T-helper 2 cell treated with Interferon-gamma antibody and Interleukin-4, amounts not matched to agents 5 μg/mL and 100 μg/mL, for 36 hours (primary cell): ENCODE measurements at regions not wholly inside any gene's neighbourhood (a gene's known extent, or its start where the extent isn't known, plus 50 kb on each side); places are given as distances from the start of the nearest gene placed in this dataset.
"Not testable (repeated sequence)": the region's sequence is repeated elsewhere in the genome, so short reads cannot be mapped to it uniquely, and the experiment has no call there.

Experiments used
- DNase-seq: peaks from one replicate; pipeline ENCODE4 v3.0.0; 2021; ENCODE audit warnings: low spot score
- H3K27ac Mint-ChIP-seq: one replicate; pipeline ENCODE4 v1.8.0; 2021; ENCODE audit warnings: mild to moderate bottlenecking, mixed read lengths
- H3K27me3 Mint-ChIP-seq: one replicate; pipeline ENCODE4 v1.8.0; 2021; ENCODE audit warnings: low read depth, mixed read lengths
- H3K36me3 Mint-ChIP-seq: one replicate; pipeline ENCODE4 v1.8.0; 2021; ENCODE audit warnings: low read depth, mixed read lengths
- H3K4me1 Mint-ChIP-seq: one replicate; pipeline ENCODE4 v1.8.0; 2021; ENCODE audit warnings: low read depth, mixed read lengths
- H3K4me3 Mint-ChIP-seq: one replicate; pipeline ENCODE4 v1.8.0; 2022; ENCODE audit warnings: mild to moderate bottlenecking, moderate library complexity, mixed read lengths
- H3K9me3 Mint-ChIP-seq: one replicate; pipeline ENCODE4 v1.8.0; 2021; ENCODE audit warnings: mixed read lengths

- not testable (repeated sequence) for H3K36me3 Mint-ChIP-seq, H3K4me3 Mint-ChIP-seq, H3K27ac Mint-ChIP-seq, H3K27me3 Mint-ChIP-seq, H3K9me3 Mint-ChIP-seq, DNase-seq, H3K4me1 Mint-ChIP-seq
Measured at GRCh38 chr6:97779039-97779766, 496.2 kb upstream of the MMS22L start.

DNA sequence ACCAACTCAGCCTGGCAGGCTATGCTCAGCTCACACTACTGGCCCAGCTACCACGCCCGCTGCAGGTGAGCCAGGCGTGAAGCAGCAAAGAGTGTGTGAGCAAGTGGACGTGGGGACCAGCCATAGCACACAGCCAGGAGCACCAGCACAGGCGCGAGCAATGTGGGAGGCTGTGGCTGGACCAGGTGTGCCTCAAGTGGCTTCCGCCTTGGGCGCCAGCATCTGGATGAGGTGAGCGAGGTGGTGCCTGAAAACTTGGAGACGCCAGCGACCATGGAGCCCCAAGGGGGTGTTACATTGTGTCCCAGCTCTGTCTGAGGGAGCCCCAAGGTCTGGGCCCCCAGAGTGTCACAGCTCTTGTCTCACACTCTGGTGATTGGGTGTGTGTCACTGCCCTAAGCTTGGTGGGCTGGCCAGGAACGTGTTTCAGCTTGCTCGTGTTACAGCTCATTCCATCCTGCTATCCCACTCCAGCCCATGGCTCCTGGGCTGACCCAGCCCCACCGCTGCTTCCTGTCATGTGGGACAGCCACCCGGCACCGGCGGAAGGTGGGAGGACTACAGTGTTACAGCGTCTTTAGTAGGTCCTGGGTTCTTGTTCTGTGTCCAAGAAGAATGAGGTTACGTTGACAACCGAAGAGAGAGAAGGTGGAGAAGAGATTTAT lies 508.0 kb upstream of the MMS22L start:
- DNase-seq = no peak
- Mint-ChIP-seq H3K36me3 (no peaks in the 10 kb centered on the region), H3K4me1 (no peaks in the 10 kb centered on the region), H3K27ac (no peak overlapping the region), H3K27me3 (no peaks in the 10 kb centered on the region), H3K4me3 (no peak overlapping the region), H3K9me3 (peaks cover 6% of the 10 kb centered on the region)

- Mint-ChIP-seq H3K4me3 (no peak overlapping the region), H3K4me1 (no peaks in the 10 kb centered on the region), H3K27me3 (no peaks in the 10 kb centered on the region), H3K27ac (no peak overlapping the region), H3K36me3 (no peaks in the 10 kb centered on the region), H3K9me3 (no peaks in the 10 kb centered on the region)
- no peak for DNase-seq
Measured at GRCh38 chr6:97805596-97805995, 522.6 kb upstream of the MMS22L start.

- H3K36me3 Mint-ChIP-seq = no peaks in the 10 kb centered on the region
- no peaks in the 10 kb centered on the region for H3K4me1 Mint-ChIP-seq
- no peak for DNase-seq
- H3K27me3 Mint-ChIP-seq = no peaks in the 10 kb centered on the region
- H3K9me3 Mint-ChIP-seq = no peaks in the 10 kb centered on the region
- H3K27ac Mint-ChIP-seq = no peak overlapping the region
- no peak overlapping the region for H3K4me3 Mint-ChIP-seq
Measured at GRCh38 chr6:97812940-97813339, 529.9 kb upstream of the MMS22L start.

DNA sequence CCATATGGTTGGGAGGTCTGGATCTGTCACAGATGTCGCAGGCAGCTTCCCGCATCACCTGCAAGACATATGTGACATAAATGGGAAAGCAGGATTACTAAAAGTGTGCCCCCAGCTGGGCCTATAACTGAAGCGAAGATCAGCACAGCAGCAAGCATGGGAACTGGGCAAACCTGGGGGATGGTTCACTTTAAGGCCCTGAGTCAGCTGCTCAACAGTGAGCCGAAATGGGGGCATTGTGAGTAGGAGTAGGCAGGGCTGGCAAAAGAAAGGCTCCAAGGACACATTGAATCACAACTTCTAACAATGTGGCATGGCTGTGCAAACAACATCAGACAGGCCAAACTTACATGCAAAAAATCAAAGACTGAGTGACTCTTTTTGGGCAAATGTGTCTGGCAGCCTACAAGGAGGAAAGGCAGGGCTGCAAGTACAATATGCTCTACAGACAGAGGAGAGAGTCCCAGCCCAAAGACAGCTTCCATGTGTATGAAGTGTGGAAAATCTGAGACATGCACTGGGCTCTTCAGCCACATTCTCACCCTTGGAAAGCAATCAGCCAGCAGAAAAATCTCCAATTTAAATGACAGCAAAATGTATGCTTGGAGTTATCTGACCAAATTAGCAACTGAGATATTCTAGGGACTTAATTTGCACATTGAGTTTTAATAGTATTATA lies 531.0 kb upstream of the MMS22L start:
- no peak for DNase-seq
- H3K4me1 Mint-ChIP-seq = no peaks in the 10 kb centered on the region
- no peaks in the 10 kb centered on the region for H3K36me3 Mint-ChIP-seq
- H3K27me3 Mint-ChIP-seq = no peaks in the 10 kb centered on the region
- no peak overlapping the region for H3K4me3 Mint-ChIP-seq
- H3K9me3 Mint-ChIP-seq = no peaks in the 10 kb centered on the region
- H3K27ac Mint-ChIP-seq = no peak overlapping the region

- no peak for DNase-seq
- H3K36me3 Mint-ChIP-seq = no peaks in the 10 kb centered on the region
- no peaks in the 10 kb centered on the region for H3K4me1 Mint-ChIP-seq
Measured at GRCh38 chr6:97815301-97815812, 532.3 kb upstream of the MMS22L start.

DNA sequence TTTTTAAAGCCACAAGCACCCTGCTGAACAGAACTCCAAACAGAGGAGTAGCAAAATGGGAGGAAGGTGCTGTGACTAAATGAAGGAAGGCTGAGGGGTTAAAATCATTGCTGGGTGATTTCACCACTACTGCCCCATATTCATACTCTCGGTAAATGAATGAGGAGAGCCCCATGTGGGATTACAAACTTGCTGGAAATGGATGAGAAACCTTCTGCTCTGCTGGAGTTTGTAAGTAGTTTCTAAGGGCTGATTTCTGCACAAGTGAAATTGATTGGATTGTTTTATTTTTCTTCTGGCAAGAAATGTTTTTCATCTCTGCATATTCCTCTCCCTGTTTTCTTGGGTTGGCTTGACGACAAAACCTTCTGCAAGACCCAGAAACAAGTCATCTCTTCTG lies 533.5 kb upstream of the MMS22L start:
- no peak overlapping the region for H3K27ac Mint-ChIP-seq
- no peaks in the 10 kb centered on the region for H3K27me3 Mint-ChIP-seq
- no peak overlapping the region for H3K4me3 Mint-ChIP-seq
- DNase-seq = no peak
- no peaks in the 10 kb centered on the region for H3K9me3 Mint-ChIP-seq
- no peaks in the 10 kb centered on the region for H3K4me1 Mint-ChIP-seq
- no peaks in the 10 kb centered on the region for H3K36me3 Mint-ChIP-seq

More at GRCh38 chr6:97815301-97815812, 532.3 kb upstream of the MMS22L start:
- Mint-ChIP-seq H3K9me3 (no peaks in the 10 kb centered on the region), H3K4me3 (no peak overlapping the region), H3K27me3 (no peaks in the 10 kb centered on the region), H3K27ac (no peak overlapping the region)

- no peaks in the 10 kb centered on the region for H3K4me1 Mint-ChIP-seq
- H3K27ac Mint-ChIP-seq = no peak overlapping the region
- no peaks in the 10 kb centered on the region for H3K36me3 Mint-ChIP-seq
Measured at GRCh38 chr6:97819710-97820109, 536.7 kb upstream of the MMS22L start.

DNA sequence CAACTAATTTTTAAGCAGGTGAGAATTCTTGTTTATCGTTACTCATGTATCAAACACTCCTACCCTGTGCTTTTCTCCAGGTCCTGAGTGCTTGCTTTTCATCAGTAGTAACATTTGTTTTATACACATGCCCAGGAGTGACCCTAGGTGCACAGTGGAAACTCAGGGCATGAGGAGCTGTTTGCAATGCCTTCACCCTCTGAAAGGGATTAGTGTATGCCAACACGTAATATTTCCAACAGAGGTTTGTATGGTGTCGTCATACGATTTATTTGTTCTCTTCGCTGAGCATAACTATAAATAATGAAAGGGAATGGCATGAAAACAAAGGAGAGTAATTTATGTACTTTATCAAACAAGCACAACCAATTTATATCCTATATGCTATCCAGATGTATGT lies 537.4 kb upstream of the MMS22L start:
- H3K36me3 Mint-ChIP-seq = no peaks in the 10 kb centered on the region
- no peak for DNase-seq
- H3K27ac Mint-ChIP-seq = no peak overlapping the region
- H3K4me3 Mint-ChIP-seq = no peak overlapping the region
- no peaks in the 10 kb centered on the region for H3K27me3 Mint-ChIP-seq
- H3K9me3 Mint-ChIP-seq = no peaks in the 10 kb centered on the region
- no peaks in the 10 kb centered on the region for H3K4me1 Mint-ChIP-seq

More at GRCh38 chr6:97819710-97820109, 536.7 kb upstream of the MMS22L start:
- no peaks in the 10 kb centered on the region for H3K9me3 Mint-ChIP-seq
- no peaks in the 10 kb centered on the region for H3K27me3 Mint-ChIP-seq
- no peak for DNase-seq
- H3K4me3 Mint-ChIP-seq = no peak overlapping the region

DNA sequence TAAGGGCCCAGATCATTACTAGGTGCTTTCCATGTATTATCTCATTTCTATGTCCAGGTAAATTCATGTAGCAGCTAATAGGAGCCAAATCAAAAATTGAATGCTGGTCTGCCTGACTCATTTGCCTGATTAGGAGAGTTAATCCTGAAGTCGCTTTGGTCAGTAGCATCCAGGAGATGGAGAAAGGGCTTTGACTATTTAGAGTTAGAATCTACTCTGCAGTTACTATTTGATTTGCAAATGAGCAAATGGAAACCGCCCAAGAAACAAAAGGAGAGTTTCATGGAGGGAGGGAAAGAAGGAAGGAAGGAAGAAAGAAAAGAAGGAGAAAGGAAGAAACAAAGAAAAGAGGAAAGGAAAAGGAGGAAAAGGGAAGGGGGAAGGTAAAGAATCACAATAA lies 539.6 kb upstream of the MMS22L start:
- H3K9me3 Mint-ChIP-seq = no peaks in the 10 kb centered on the region
- no peaks in the 10 kb centered on the region for H3K27me3 Mint-ChIP-seq

GRCh38 chr6:97841763-97842162 lies 558.7 kb upstream of the MMS22L start:
- Mint-ChIP-seq H3K36me3 (no peaks in the 10 kb centered on the region), H3K9me3 (no peaks in the 10 kb centered on the region), H3K27ac (no peak overlapping the region), H3K27me3 (no peaks in the 10 kb centered on the region), H3K4me3 (no peak overlapping the region), H3K4me1 (no peaks in the 10 kb centered on the region)
- no peak for DNase-seq

More for the DNA sequence above, 539.6 kb upstream of the MMS22L start:
- DNase-seq = no peak
- H3K4me1 Mint-ChIP-seq = no peaks in the 10 kb centered on the region
- no peaks in the 10 kb centered on the region for H3K36me3 Mint-ChIP-seq
- H3K27ac Mint-ChIP-seq = no peak overlapping the region
- H3K4me3 Mint-ChIP-seq = no peak overlapping the region

- Mint-ChIP-seq H3K36me3 (no peaks in the 10 kb centered on the region), H3K4me3 (no peak overlapping the region), H3K9me3 (no peaks in the 10 kb centered on the region), H3K4me1 (no peaks in the 10 kb centered on the region), H3K27ac (no peak overlapping the region), H3K27me3 (no peaks in the 10 kb centered on the region)
- DNase-seq = no peak
Measured at GRCh38 chr6:97842521-97842920, 559.5 kb upstream of the MMS22L start.

DNA sequence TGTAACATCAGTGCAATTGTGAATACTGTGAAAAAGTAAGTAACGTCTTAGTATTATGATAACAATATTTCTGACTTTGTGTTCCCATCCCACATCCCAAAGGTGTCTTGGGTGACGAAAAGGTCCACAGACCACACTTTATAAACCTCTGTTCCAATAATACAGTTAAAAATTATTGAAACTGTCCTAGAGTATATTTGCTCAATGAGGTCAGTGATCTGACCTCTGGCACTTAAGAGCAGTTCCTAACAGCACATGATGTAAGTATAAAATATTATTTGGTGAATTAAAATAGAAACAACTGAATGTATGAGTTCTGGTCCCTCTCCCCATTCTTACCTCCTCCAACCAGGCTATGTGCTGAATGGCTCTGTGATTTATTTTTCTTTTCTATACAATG lies 566.4 kb upstream of the MMS22L start:
- Mint-ChIP-seq H3K4me3 (no peak overlapping the region), H3K27me3 (no peaks in the 10 kb centered on the region), H3K4me1 (no peaks in the 10 kb centered on the region), H3K27ac (no peak overlapping the region), H3K9me3 (no peaks in the 10 kb centered on the region), H3K36me3 (no peaks in the 10 kb centered on the region)
- DNase-seq = no peak

DNA sequence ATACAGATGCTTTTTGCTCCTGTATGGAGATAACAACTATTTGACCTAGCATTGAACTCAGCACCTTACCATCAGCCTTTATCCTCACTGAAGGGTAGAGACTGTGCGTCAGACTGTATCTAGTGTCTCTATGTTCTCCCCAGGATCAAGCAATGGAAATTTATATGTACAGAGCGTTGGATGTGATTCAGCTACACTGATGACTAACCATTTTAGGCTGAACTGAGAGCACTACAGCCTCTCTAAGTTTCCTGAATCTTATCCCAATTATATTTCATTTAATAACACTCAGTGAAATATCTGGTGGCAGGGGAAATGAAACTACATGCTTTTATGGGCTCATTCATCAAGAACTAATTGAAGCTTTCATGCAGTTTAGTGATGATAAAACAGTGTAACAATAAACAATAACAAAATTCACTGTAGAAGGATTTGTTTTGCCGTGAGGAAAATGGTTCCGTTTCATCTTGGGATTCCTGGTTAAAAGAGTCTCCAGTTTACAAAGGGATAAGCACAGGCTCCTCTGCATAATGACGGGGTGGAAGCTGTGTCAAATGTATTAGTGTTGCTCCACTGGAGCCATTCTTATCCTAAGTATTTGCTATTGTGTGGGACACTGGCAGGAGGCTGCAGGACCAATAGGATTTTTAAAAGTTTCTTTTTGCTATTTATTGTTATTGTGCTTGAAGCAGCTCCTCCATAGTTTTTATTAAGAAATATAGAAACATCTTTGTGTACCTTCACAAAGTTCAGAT lies 567.6 kb upstream of the MMS22L start:
- no peak for DNase-seq
- H3K36me3 Mint-ChIP-seq = no peaks in the 10 kb centered on the region

More for the DNA sequence above, 567.6 kb upstream of the MMS22L start:
- Mint-ChIP-seq H3K4me1 (no peaks in the 10 kb centered on the region), H3K27ac (no peak overlapping the region), H3K27me3 (no peaks in the 10 kb centered on the region), H3K4me3 (no peak overlapping the region), H3K9me3 (no peaks in the 10 kb centered on the region)
